ENCODE measurements at regions not wholly inside any gene's neighbourhood (a gene's known extent, or its start where the extent isn't known, plus 50 kb on each side); places are given as distances from the start of the nearest gene placed in this dataset.

DNA sequence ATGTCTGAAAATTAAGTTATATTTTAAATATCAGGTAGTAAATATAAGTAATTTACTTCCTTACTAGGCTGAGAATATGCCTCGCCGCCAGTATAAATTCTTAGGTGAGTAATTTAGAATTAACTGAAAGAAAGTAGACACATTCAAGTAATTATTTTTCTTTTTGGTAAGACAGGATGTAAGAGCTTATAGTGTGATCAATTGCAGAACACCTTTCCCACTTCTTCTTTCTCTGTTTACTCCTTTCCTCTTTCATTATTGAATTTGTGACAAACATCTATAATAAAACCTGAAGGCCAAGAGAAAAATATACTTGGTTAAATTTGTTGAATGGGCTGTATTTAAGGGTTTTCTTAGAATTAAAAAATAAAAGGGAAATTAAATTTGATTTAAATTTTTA, 195.1 kb upstream of the CDKN2B start:
- no peak for DNase-seq
- H3K9me3 Mint-ChIP-seq = no peaks in the 10 kb centered on the region
- Histone ChIP-seq H3K9ac (ENCODE audit: extremely low read depth, low read length, poor library complexity, severe bottlenecking) (no peak overlapping the region), H3K9me3 (ENCODE audit: control insufficient read depth, low read length) (no peaks in the 10 kb centered on the region), H3K27ac (ENCODE audit: low read depth, low read length) (no peak overlapping the region), H3K4me3 (ENCODE audit: low read length) (no peak overlapping the region), H3K36me3 (ENCODE audit: control insufficient read depth, insufficient read depth, low read length) (no peaks in the 10 kb centered on the region), H3K4me1 (ENCODE audit: control insufficient read depth, insufficient read depth, low read length) (peaks cover 3% of the 10 kb centered on the region), H3K27me3 (ENCODE audit: control insufficient read depth, insufficient read depth, low read length, poor library complexity, severe bottlenecking) (peaks cover 9% of the 10 kb centered on the region)
- WGBS, 2 experiments (ENCODE audit: insufficient coverage in 1 of 2, insufficient read length in 1 of 2) = 100% methylated on average over 2 of the region's 2 CpGs; no CpG with 5 or more reads in 1 of the 2 experiments
- H3K27me3 Mint-ChIP-seq (ENCODE audit: insufficient read depth) = no peaks in the 10 kb centered on the region
- no peak overlapping the region for H3K4me3 Mint-ChIP-seq
- TF ChIP-seq, protein P1, sequence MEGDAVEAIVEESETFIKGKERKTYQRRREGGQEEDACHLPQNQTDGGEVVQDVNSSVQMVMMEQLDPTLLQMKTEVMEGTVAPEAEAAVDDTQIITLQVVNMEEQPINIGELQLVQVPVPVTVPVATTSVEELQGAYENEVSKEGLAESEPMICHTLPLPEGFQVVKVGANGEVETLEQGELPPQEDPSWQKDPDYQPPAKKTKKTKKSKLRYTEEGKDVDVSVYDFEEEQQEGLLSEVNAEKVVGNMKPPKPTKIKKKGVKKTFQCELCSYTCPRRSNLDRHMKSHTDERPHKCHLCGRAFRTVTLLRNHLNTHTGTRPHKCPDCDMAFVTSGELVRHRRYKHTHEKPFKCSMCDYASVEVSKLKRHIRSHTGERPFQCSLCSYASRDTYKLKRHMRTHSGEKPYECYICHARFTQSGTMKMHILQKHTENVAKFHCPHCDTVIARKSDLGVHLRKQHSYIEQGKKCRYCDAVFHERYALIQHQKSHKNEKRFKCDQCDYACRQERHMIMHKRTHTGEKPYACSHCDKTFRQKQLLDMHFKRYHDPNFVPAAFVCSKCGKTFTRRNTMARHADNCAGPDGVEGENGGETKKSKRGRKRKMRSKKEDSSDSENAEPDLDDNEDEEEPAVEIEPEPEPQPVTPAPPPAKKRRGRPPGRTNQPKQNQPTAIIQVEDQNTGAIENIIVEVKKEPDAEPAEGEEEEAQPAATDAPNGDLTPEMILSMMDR (conservative IDR thresholded peaks at IDR 0.05) = no peak
- H3K36me3 Mint-ChIP-seq (ENCODE audit: low read depth) = no peaks in the 10 kb centered on the region
- H3K27ac Mint-ChIP-seq = no peak overlapping the region
- peaks cover 13% of the 10 kb centered on the region for H3K4me1 Mint-ChIP-seq

DNA sequence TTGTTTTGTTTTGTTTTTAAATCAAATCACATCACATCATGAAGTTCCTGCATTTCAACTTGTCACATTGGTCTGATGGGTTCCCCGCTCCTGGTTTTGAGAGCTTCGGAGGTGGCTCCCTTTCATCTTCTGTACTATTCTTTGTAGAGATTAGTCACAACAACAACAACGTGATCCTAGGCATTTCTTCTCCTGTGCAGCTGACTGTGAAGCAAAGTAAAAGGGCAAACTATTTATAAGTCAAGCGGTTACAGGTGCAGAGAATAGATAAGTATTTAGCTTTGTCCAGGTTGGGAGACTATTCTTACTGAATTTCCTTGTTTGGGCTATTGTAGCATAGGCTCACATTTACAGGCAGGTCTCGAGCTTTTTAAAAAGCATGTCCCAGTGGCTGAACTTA, 197.7 kb upstream of the CDKN2B start:
- Mint-ChIP-seq H3K9me3 (no peaks in the 10 kb centered on the region), H3K36me3 (ENCODE audit: low read depth) (no peaks in the 10 kb centered on the region), H3K4me3 (no peak overlapping the region), H3K27me3 (ENCODE audit: insufficient read depth) (no peaks in the 10 kb centered on the region), H3K27ac (no peak overlapping the region), H3K4me1 (peaks cover 13% of the 10 kb centered on the region)
- Histone ChIP-seq H3K27me3 (ENCODE audit: control insufficient read depth, insufficient read depth, low read length, poor library complexity, severe bottlenecking) (no peaks in the 10 kb centered on the region), H3K36me3 (ENCODE audit: control insufficient read depth, insufficient read depth, low read length) (no peaks in the 10 kb centered on the region), H3K9me3 (ENCODE audit: control insufficient read depth, low read length) (no peaks in the 10 kb centered on the region), H3K4me1 (ENCODE audit: control insufficient read depth, insufficient read depth, low read length) (peaks cover 3% of the 10 kb centered on the region), H3K9ac (ENCODE audit: extremely low read depth, low read length, poor library complexity, severe bottlenecking) (no peak overlapping the region), H3K27ac (ENCODE audit: low read depth, low read length) (no peak overlapping the region), H3K4me3 (ENCODE audit: low read length) (no peak overlapping the region)
- no peak for DNase-seq
- WGBS, 2 experiments (ENCODE audit: insufficient coverage in 1 of 2, insufficient read length in 1 of 2) = 81 to 83% methylated on average over 4 to 5 of the region's 5 CpGs
- TF ChIP-seq, protein P1 (conservative IDR thresholded peaks at IDR 0.05) = no peak

- H3K4me1 Mint-ChIP-seq = peaks cover 13% of the 10 kb centered on the region
- TF ChIP-seq, protein P1 (conservative IDR thresholded peaks at IDR 0.05) = no peak
- Histone ChIP-seq H3K27me3 (ENCODE audit: control insufficient read depth, insufficient read depth, low read length, poor library complexity, severe bottlenecking) (no peaks in the 10 kb centered on the region), H3K4me1 (ENCODE audit: control insufficient read depth, insufficient read depth, low read length) (peaks cover 3% of the 10 kb centered on the region), H3K27ac (ENCODE audit: low read depth, low read length) (no peak overlapping the region), H3K9me3 (ENCODE audit: control insufficient read depth, low read length) (no peaks in the 10 kb centered on the region), H3K4me3 (ENCODE audit: low read length) (no peak overlapping the region), H3K9ac (ENCODE audit: extremely low read depth, low read length, poor library complexity, severe bottlenecking) (no peak overlapping the region), H3K36me3 (ENCODE audit: control insufficient read depth, insufficient read depth, low read length) (no peaks in the 10 kb centered on the region)
- WGBS, 2 experiments (ENCODE audit: insufficient coverage in 1 of 2, insufficient read length in 1 of 2) = 100% methylated on average over 1 of the region's 1 CpG; no CpG with 5 or more reads in 1 of the 2 experiments
- DNase-seq = no peak
- no peaks in the 10 kb centered on the region for H3K36me3 Mint-ChIP-seq (ENCODE audit: low read depth)
- H3K27ac Mint-ChIP-seq = no peak overlapping the region
- H3K4me3 Mint-ChIP-seq = no peak overlapping the region
- no peaks in the 10 kb centered on the region for H3K27me3 Mint-ChIP-seq (ENCODE audit: insufficient read depth)
- no peaks in the 10 kb centered on the region for H3K9me3 Mint-ChIP-seq
Measured at GRCh38 chr9:22208846-22209585, 199.9 kb upstream of the CDKN2B start.

All from endodermal cell (in vitro differentiated cells).